ENCODE measurements at regions not wholly inside any gene's neighbourhood (a gene's known extent, or its start where the extent isn't known, plus 50 kb on each side); places are given as distances from the start of the nearest gene placed in this dataset.

GRCh38 chr11:70713988-70714665, 315.8 kb downstream of the CTTN start:
- no peak overlapping the region for H3T11ph ChIP-seq (ENCODE audit: low read length)
- peak; percentile 87 for DNase-seq
- no peaks in the 10 kb centered on the region for H3K9me3 ChIP-seq (ENCODE audit: control insufficient read depth, low read depth, low read length)
- H3K23me2 ChIP-seq (ENCODE audit: insufficient read length, low read depth, low read length, poor library complexity, severe bottlenecking), result no peaks in the 10 kb centered on the region
- H4K91ac ChIP-seq (ENCODE audit: insufficient read length, low read depth, low read length), result no peak overlapping the region
- no peaks in the 10 kb centered on the region for H4K20me1 ChIP-seq (ENCODE audit: control insufficient read depth, insufficient read depth, insufficient read length)
- no peak overlapping the region for H2AK5ac ChIP-seq (ENCODE audit: insufficient read length, low read length)
- H2BK120ac ChIP-seq (ENCODE audit: low read depth, low read length, poor library complexity, severe bottlenecking), result no peak overlapping the region
- H3K4me2 ChIP-seq (ENCODE audit: insufficient read depth, insufficient read length, low read length), result no peak overlapping the region
- H3K27ac ChIP-seq (ENCODE audit: insufficient read length, low read depth, low read length), result no peak overlapping the region
- no peak overlapping the region for H2BK5ac ChIP-seq (ENCODE audit: insufficient read length, low read length)
- H3K4ac ChIP-seq (ENCODE audit: low read depth, low read length), result no peak overlapping the region
- H3K56ac ChIP-seq (ENCODE audit: insufficient read length, low read depth, low read length), result no peak overlapping the region
- no peaks in the 10 kb centered on the region for H3K79me1 ChIP-seq (ENCODE audit: insufficient read depth, low read depth, low read length, poor library complexity, severe bottlenecking)
- no peak overlapping the region for H2BK15ac ChIP-seq (ENCODE audit: low read depth, low read length)
- H2AFZ ChIP-seq (ENCODE audit: low read length), result no peak overlapping the region
- no peak overlapping the region for H2BK12ac ChIP-seq (ENCODE audit: insufficient read length, low read depth, low read length)
- no peak overlapping the region for H4K8ac ChIP-seq (replicated peaks; ENCODE audit: insufficient read length, low read depth, low read length)
- H3K18ac ChIP-seq (ENCODE audit: insufficient read length, low read depth, low read length), result no peak overlapping the region
- Mint-ChIP-seq H3K36me3 (ENCODE audit: insufficient read depth in 1 of 3, low read depth in 3 of 3) (no peaks in the 10 kb centered on the region; a peak in 1 of 7 replicates), H3K27me3 (ENCODE audit: low read depth) (peaks cover 3% of the 10 kb centered on the region), H3K27ac (peak overlapping the region in 1 of 3 experiments; percentile 14; a peak in 2 of 7 replicates), H3K4me3 (no peak overlapping the region), H3K9me3 (no peaks in the 10 kb centered on the region; a peak in 1 of 5 replicates), H3K4me1 (peaks cover 21 to 45% of the 10 kb centered on the region in 2 experiments)
- H3K79me2 ChIP-seq (ENCODE audit: insufficient read depth, low read length), result no peaks in the 10 kb centered on the region; the same call in 1 of the 2 replicates
- no peak overlapping the region for H4K5ac ChIP-seq (ENCODE audit: insufficient read length, low read depth, low read length)
- H3K14ac ChIP-seq (ENCODE audit: insufficient read depth, low read length), result no peak overlapping the region
- H2BK20ac ChIP-seq (ENCODE audit: low read depth, low read length, poor library complexity, severe bottlenecking), result no peak overlapping the region
- TF ChIP-seq CTCF (conservative IDR thresholded peaks at IDR 0.05), result no peak
- no peak overlapping the region for H3K23ac ChIP-seq (ENCODE audit: insufficient read length, low read depth, low read length)
- no peaks in the 10 kb centered on the region for H3K27me3 ChIP-seq (ENCODE audit: insufficient read depth, low read length)
- no peak overlapping the region for H3K9ac ChIP-seq (ENCODE audit: extremely low read depth, insufficient read length, low read length)
- no CpG with 5 or more reads among the region's 10 CpGs for WGBS (ENCODE audit: extremely low coverage, insufficient read length, low lambda C conversion rate)
- H3K4me1 ChIP-seq (ENCODE audit: insufficient read depth, low read length), result peaks cover 2% of the 10 kb centered on the region; the same call in 1 of the 2 replicates
